ENCODE measurements at regions not wholly inside any gene's neighbourhood (a gene's known extent, or its start where the extent isn't known, plus 50 kb on each side); places are given as distances from the start of the nearest gene placed in this dataset.

- TF ChIP-seq CTCF (IDR thresholded peaks at IDR 0.05) (no peak), MYC (IDR thresholded peaks at IDR 0.05; ENCODE audit: borderline replicate concordance, low read length) (no peak), EP300 (IDR thresholded peaks at IDR 0.05) (no peak), MAZ (IDR thresholded peaks at IDR 0.05; ENCODE audit: borderline replicate concordance, low read depth, low read length) (no peak), MAX (IDR thresholded peaks at IDR 0.05) (no peak), RAD21 (conservative IDR thresholded peaks at IDR 0.05 in 1 of 2, IDR thresholded peaks at IDR 0.05 in 1 of 2) (no peak)
Observed at GRCh38 chr2:236440110-236440881, 129.3 kb upstream of the ACKR3 start.
